HG03575 (cell line): ENCODE measurements at regions not wholly inside any gene's neighbourhood (a gene's known extent, or its start where the extent isn't known, plus 50 kb on each side); places are given as distances from the start of the nearest gene placed in this dataset.
"Not testable (repeated sequence)": the region's sequence is repeated elsewhere in the genome, so short reads cannot be mapped to it uniquely, and the experiment has no call there.

Source experiments
- ATAC-seq: cut with Tn5 transposase; IDR thresholded peaks from one replicate; pipeline ENCODE4 v1.9.1; 2021; ENCODE audit not compliant: unreplicated experiment, insufficient number of reproducible peaks, low FRiP score; ENCODE audit errors: extremely low read depth

DNA sequence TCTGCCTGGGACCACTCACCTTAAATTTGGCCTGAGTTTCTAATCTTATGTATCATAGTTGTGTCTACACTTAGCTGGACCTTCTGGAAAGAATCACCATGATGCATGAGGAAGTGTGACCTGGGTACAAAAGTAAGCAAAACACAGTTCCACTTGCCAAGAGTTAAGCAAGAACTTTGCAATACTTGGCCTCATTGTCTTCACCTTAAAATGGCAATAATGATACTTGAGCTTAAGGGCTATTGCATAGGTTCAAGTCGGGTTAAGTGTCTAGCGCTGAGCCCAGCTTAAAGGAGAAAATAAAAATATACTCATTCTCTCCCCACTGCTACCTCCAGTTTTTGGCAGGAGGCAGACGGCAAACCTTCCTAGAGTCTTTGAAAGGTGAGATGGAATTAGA, 133.9 kb upstream of the BMPER start:
- no peak for ATAC-seq

DNA sequence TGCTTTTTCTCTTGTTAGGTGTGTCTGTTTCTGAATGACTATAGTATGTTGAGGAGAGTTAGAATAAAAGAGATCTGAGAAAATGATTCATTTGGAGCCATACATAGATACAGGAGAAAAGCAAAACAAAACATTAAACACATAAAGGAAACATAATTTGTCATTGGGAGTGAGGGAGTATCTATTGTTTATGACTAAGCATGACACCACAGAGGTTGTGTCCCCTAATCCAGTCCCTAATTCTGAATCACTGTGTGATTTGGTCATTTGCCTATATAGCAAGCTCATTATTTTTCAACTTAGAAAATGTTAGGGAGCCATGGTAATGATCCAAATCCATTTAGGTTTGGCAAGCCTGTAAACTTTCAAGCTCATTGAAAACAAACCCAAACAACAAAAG, 132.3 kb upstream of the BMPER start:
- no peak for ATAC-seq

DNA sequence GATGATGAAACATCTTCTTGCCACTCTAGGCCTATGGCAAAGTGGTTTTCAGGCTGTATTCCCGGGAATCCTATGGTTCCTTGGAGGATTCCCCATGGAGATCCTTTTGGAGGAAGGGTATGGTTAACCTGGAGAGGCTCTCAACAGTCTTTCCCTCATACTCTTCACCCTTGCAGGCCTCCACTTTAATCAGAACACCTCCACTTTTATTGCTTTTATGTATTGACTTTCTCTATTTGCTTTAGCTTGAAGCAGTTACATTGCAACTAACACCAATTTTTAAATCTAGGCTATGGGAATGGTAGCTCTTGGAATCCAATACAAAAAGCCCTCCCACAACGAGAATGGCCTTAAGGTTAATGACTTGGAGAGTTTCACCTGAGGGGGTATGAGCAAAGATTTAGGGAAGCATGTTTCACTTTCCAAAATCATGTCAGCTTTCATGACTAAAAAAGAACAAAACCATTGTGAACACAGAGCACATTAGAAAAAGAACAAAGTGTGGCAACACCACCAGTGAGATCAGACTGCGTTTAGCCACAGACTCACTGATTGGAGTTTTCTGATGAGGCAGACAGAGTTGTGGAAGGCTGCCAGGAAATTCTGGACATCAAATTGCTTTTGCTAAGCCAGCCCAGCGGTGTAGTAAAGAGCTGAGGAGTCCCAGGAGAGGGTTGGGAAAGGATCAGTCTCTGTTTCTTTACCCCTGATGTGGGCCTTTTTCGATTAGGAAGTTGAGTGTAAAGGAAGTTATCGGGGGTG, 130.4 kb upstream of the BMPER start:
- ATAC-seq: no peak

DNA sequence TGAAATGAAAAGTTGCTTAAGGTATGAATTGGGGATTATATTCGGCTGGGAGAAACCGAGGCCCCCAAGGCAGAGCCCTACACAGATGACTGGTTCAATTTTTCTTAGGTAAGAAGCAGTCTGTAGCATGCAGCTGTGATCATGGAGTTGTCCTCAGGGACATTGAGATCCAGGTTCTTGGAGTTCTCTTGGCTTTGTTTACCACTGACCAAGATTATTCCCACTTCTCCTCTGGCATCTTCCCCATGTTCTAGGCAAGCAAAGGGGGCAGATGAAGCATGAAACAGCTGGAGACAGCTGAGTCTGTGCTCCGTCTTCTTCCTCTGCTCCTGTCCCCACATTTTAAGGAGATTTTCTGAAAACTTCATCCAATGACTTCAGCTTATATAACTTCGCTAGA, 129.5 kb upstream of the BMPER start:
- ATAC-seq: no peak

DNA sequence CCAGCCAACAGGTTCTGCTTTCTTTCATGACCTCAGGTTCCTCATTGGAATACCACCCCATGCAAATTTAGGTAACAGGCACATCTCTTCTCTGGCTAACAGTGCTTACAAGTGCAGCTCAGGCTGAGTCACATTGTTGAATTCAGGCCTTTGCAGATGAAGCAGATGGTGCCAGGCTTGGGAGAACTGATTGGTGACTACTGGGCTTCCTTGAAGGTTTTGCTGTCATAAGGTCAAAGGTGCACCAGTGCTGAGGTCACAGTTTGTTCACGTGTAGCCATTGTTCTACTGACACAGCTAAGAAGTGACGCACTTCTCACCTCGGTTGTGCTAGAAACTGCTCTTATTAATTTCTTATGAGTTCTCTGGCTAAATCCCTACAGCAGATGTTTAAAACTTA, 128.6 kb upstream of the BMPER start:
- ATAC-seq: no peak

DNA sequence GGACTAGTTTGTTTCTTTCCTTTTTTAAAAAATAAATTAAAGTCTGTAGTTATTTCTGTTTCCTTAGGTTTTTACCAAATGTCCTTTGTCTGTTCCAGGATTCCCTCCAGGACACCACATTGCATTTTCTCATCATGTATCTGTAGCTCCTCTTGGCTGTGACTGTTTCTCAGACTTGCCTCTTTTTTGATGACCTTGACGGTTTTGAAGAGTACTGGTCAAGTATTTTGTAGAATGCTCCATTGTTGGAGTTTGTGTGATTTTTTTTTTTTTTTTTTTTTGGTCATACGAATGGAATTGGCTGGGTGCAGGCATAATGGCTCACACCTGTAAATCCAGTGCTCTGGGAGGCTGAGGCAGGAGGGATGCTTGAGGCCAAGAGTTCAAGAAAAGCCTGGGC, 127.1 kb upstream of the BMPER start:
- ATAC-seq: no peak

DNA sequence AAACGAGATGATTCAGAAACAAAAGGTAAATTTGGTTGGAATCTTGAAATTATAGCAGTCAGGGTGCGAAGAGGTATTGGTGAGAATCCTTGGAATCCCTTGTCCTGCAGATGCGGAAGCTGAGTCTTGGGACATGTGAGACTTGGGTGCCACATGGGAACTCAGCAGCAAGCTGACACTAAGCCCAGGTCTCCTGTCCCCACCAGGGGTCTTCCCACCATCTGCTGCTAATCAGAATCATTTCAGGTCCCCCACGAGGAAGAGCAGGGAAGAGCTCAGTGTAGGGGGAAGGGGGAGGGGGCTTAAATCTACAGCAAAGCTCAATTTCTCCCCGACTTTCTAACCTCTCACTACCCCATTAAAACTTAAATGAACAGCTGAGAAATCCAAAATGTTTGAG, 126.1 kb upstream of the BMPER start:
- ATAC-seq: no peak

DNA sequence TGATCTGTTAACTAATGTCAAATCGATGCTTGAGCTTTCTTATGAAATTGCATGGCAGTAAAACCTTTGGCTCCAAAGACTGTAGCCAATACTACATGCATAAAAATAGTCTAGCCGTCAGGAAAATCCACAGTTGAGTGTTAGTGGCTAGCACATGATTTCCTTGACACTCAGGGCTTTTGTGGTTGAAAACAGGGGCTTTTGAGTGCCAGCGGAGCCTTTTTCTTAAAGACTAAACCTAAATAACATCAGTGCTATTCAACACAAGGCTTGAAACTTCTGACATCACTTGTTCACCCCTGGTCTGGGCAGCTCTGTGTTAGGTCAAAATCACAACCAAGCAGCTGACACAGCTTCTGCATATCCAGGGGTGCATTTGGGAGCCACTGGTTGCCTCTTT, 124.2 kb upstream of the BMPER start:
- no peak for ATAC-seq

DNA sequence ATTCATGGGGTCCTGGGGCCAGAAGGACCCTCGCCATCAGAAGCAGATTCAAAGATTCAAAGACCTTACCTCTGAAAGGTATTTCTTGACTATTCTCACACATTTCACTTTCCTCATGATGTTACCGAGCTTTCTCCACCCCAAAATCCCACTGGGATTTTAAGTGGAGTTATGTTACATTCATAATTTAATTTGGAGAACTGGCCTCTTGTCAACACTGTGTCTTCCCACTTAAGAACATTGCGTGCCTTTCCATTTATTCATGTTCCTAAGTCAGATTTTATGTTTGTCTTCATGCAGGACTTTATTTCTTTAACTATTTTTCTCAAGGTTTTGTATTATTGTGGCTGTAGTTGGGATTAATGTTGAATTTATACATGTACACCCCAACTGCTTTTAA, 123.5 kb upstream of the BMPER start:
- ATAC-seq: no peak

DNA sequence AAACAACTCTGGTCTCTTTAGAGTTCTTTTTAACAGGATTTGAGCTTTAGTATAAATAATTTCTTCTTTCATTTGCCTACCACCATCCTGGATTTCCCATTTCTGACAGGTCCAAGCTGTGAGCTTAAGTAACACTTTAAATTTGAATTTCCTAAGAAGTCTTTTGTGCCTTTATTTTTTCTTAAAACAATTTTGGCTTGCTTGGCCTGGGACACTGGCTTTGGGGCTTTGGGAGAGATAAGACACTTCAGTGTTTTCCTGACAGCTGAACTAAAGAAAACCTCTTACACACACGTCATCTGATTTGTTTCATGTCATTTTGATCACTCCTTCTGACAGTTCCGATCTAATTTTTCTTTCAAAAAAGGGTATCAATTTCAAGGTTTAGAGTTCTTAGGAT, 121.3 kb upstream of the BMPER start:
- ATAC-seq: no peak

DNA sequence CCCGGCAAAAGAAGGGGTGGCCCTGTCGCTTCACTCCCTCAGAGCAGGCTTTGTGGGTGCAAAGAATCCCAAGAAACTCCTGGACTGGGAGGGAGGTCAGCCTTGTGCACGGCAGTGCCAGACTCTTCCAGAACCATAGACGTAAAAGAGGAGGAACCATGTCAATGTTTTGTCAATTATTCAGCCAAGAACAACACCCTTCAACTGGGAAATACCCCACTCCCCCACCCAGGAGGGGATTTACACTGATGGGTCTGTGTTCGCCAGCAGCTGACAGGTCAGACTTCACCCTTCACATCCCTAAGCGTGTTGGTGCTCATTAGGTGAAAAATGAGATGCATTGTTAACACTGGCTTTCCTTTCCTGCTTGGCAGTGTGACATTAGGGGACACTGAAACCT, 116.8 kb upstream of the BMPER start:
- no peak for ATAC-seq

DNA sequence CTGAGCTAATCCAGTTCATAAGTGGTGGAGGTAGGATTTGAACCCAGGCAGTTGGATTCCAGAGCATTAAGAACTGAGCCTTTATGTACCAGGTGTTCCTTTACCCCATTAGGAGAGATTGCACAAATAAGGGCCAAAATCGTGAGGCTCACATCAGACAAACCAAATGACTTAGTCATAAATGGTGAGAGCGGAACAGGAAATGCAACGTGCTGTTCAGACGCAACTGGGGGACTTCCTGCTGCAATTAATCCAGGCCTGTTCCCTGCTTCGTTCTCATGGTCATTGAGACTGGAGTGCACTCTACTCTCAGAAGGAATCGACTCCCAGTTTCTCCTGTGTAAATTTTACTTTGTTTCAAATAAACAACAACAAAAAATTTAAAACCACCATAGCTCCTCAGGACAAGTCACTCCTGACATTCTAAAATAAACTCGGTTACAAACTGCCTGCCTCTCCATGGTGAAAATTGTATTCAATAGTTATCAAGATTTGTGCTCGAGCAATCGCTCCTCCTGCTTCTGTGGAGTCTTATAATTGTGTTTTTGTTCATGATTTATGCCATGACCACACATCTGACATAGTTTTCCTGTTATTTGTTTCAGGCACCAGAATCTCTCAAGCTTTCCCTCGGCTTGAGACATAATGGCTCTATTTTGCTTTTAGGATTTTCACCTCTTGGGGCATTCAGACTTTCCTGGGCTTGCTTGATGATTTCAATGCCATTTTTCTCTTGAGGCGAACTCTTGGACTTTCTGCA, 115.3 kb upstream of the BMPER start:
- ATAC-seq: no peak

DNA sequence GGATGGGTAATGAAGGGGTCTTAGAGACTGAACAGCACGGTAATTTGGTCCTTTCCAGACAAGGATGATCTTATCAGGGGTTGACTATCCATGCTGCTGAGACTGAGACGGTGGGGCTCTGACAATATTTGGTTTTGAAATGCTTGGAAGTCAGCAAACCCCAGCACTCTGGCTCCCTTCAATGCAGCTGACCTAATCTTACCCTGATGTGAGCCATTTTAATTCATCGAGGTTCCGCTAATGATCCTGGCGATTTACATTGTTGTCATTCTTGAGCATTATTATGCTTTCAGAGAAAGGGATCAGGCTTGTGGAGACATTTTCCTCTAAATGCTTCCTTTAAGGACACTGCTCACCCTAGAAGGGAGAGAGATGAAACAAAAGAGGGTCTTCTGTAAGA, 114.6 kb upstream of the BMPER start:
- ATAC-seq: no peak

DNA sequence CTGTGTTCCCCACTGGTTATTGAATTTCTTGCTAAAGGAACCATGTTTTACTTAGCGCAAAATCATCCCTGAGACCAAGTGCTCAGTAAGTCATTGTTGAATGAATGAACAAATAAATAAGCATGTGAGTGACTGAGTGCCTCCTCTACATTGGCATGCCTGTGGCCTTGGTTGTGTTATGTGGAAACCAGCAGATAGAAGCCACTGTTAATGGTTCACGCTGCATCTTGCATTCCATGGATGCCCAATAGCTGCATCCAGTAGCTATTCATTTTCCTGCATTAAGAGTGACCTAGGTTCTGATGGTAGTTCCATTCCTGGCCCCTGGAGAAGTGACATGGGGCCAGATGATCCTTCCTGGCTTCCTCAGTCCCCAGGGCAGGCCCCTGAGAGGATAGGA, 113.3 kb upstream of the BMPER start:
- no peak for ATAC-seq

DNA sequence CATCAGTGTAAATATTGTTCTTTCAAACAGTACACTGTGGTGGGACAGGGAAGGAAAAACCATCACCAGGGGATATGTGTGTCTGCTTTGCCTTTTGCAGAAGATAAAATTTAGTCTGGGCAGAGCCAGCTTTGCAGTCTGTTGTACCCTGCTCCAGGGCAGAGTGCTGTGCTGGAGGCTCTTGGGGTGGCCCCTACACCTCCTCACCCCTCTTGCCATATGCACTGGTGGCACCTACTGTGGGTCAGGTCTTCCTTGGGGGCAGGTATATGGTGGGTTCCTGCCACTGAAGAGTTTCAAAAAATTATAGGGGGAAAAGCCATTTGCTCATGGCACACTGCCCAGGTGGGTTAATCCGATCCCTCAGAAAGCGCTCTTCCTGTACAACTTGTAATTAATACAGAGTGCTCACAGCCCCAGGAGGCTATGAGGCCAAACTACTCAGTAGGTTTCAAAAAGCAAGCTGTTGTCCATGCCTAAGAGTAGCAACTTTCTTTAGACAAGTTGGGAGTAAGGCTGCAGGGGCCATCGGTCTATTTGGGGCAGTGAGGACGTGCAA, 112.7 kb upstream of the BMPER start:
- ATAC-seq: no peak

DNA sequence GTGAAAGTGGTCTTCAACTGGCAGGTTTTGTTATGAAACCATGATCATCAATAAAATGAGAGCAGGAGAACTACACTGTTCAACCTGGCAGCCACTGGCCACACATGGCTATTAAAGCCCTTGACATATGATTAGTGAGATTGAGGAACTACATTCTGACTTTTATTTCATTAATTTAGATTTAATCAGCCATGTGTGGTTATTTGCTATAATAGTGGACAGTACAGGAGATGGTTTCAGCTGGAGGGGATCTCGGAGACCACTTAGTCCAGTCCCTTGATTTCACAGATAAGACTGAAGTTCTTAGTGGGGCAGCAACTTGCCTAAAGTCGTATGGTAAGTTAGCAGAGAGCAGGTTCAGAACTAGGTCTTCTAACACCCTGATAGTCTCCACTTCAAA, 111.7 kb upstream of the BMPER start:
- ATAC-seq: no peak

DNA sequence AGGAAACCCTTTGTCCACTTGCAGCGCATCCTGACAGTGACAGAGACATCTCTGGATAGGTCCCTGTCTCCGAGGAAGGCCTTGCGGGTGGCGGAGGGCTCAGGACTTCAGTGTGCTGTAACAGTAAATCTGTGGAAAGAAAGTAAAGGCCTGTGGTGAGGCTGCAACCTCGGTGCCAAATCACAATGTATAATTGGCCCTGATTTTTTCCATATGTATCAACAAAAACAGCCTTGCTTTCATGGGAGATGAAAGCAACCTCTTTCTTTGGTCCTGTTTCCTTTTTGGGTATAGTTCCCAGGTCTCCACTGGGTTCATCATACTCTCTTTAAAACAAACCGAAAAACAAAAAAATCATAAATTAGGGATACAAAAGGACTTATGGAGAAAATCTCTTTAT, 110.9 kb upstream of the BMPER start:
- ATAC-seq: no peak

DNA sequence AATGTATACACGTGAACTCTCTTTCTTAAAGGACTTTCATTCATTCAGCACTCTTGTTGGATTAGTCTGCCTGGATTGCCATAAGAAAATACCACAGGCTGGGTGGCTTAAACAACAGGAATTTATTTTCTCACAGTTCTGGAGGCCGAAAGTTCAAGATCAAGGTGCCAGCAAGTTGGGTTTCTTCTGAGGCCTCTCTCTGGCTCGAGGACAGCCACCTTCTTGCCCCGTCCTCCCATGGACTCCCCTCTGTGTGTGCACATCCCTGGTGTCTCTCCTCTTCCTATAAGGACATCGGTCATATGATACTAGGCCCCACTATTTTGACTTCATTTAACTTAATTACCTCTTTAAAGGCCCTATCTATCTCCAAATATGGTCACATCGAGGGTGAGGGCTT, 110.4 kb upstream of the BMPER start:
- no peak for ATAC-seq

DNA sequence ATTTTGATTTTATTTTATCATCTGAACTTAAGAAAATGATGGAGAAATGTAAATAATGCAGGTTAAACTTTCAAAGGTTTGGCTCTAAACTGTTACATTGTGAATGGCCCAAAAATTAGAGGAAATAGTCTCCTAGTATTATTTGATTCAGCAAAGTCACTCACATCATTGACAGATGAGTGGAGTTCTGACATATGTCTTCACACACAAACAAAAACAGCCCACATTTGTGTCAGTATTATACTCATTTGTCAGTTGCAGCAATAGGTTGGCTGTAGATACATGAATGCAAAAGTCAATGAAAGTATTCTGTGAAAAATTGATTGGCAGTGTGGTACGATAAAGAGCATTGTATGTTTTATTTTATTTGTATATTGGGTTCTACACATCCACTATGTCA, 108.8 kb upstream of the BMPER start:
- no peak for ATAC-seq

DNA sequence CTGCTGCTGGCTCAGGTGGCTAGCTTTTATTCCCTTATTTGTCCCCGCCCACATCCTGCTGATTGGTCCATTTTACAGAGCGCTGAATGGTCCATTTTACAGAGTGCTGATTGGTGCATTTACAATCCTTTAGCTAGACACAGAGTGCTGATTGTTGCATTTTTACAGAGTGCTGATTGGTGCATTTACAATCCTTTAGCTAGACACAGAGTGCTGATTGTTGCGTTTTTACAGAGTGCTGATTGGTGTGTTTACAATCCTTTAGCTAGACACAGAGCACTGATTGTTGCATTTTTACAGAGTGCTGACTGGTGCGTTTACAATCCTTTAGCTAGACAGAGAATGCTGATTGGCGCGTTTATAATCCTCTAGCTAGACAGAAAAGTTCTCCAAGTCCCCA, 107.8 kb upstream of the BMPER start:
- ATAC-seq: not testable (repeated sequence)
